NCI-H1048 (cell line): ENCODE measurements at regions not wholly inside any gene's neighbourhood (a gene's known extent, or its start where the extent isn't known, plus 50 kb on each side); places are given as distances from the start of the nearest gene placed in this dataset.
"Not testable (repeated sequence)": the region's sequence is repeated elsewhere in the genome, so short reads cannot be mapped to it uniquely, and the experiment has no call there.

ENCODE experiments used
- DNase-seq: peaks from one replicate; lab custom pipeline; 2025; lab: John Stamatoyannopoulos, UW

DNA sequence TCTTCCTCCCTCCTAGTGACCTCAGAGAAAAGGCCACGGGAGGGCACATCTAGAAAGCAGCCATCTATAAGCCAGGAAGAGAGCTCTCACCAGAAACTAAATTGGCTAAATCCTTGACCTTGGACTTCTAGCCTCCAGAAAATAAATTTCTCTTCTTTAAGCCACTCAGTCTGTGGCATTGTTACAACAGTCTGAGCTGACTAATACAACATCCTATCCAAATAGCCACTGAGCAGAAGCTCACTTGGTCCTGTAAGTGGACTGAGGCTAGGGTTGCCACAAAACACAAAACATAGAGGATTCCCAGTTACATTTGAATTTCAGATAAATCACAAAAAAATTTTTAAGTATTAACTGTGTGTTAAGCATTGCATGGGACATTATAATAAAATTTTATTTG is 383.4 kb downstream of the MLLT3 start:
- no peak for DNase-seq

GRCh38 chr9:20237686-20238085 is 384.6 kb downstream of the MLLT3 start:
- no peak for DNase-seq

DNA sequence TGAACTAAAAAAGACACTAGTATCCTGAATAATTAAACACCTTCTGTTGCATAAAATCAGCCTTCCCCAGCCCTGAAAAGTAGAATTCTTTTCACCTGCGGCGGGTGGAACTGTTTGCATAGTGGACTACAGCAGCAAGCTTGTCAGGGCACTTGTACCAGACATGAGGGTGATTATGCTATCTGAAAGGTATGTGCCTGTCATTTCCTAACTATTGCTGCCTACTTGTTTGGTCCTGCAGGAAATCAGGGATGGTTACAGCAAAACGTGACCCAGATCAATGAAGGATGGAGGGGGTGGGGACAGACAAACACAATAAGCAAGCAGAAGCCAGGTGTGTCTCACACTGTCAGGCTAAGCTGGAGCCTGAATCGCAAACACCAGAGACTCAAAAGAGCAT is 385.6 kb downstream of the MLLT3 start:
- no peak for DNase-seq

DNA sequence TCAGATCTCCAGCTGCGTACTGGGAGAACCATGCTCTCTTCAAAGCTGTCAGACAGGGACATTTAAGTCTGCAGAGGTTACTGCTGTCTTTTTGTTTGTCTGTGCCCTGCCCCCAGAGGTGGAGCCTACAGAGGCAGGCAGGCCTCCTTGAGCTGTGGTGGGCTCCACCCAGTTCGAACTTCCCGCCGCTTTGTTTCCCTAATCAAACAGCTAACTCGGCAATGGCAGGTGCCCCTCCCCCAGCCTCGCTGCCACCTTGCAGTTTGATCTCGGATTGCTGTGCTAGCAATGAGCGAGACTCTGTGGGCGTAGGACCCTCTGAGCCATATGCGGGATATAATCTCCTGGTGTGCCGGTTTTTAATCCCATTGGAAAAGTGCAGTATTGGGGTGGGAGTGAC is 387.1 kb downstream of the MLLT3 start:
- DNase-seq: not testable (repeated sequence)

DNA sequence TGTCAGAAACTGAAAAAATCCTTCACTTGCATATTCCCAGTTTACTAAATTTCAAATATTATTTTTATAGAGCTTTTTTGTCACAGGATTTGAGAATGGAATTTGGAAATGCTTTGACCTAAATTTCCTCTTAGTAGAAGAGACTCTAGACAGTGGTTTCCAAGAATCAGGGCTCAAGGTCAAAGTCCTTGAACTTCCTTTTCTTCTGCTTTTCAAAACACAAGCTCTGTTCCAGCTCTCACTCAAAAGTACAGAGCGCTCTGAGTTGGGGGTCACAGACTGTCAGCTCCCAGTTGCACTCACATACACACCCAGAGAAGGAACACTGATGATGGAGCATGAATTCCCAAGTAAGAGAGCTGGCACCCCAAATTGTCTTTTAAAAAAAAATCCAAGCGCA is 394.2 kb downstream of the MLLT3 start:
- no peak for DNase-seq

DNA sequence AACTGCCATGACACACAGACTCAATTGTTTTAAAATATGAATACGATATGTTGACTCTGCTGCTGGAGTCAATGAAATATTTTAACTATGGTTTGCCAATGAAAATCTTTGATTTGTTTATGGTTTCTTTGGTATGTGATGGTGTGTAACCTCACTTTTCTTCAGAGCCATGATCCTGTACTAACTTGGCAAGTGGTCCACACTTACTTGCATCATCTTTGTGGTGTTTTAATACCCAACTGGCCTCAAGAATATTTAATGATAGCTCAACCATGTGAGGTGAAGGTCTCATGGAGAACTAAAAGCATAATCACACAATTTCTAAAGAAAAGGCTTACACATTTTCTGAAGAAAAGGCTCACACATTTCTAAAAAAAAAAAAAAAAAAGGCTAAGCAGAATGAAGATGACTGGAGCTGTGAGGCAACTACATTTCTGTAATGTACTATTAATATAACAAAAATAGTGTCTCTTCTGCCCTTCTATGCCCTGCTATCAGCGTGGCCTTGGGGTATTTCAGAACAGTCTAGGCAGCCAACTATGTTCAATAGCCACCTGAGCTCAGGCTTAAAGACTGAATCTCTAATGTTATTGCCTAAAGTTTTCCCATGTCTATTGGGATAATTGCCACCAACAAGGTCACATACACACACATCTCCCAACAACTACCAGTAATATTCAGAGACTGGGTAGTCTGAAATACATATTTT is 395.0 kb downstream of the MLLT3 start:
- DNase-seq: no peak

- DNase-seq: no peak
Measured at GRCh38 chr9:20226345-20226744, 396.0 kb downstream of the MLLT3 start.

DNA sequence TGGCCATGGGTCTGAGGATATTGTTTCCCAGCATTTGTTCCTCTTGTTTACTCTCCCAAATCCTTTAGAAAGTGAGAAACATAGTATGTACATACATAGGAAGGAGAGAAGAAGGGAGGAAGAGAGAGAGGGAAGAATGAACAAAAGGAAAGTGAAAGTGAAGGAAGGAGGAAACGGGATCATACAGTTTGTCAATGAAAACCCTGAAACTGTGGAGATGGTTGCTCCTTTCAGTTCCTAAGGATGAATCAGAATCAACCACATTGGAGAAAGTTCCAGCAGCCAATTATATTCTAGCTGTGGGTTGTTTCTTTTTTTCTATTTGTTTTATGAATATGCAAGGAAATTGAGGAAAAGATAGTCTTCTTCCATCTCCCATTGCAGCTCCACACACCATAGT is 396.5 kb downstream of the MLLT3 start:
- DNase-seq: no peak

DNA sequence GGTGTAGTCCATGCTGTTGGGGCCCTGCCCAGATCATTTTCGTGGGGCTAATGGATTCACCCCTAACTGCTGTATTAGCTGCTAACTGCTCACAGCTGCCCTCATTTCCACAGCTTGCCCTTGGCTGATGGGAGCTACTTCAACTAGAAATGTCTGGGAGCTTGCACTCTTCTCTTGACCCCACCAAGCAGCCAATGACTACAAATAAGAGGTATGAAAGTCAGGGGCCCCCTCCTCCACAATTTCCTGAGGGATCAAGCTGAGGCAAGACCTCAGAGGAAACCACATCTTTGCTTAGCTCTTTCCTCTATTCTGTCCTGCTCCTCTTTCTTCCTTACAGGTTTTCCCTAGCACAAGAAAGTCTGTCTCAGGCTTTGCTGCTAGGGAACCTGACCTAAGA is 397.5 kb downstream of the MLLT3 start:
- no peak for DNase-seq

- DNase-seq: no peak
Measured at GRCh38 chr9:20220286-20220685, 402.0 kb downstream of the MLLT3 start.

- no peak for DNase-seq
Measured at GRCh38 chr9:20219437-20219836, 402.9 kb downstream of the MLLT3 start.

DNA sequence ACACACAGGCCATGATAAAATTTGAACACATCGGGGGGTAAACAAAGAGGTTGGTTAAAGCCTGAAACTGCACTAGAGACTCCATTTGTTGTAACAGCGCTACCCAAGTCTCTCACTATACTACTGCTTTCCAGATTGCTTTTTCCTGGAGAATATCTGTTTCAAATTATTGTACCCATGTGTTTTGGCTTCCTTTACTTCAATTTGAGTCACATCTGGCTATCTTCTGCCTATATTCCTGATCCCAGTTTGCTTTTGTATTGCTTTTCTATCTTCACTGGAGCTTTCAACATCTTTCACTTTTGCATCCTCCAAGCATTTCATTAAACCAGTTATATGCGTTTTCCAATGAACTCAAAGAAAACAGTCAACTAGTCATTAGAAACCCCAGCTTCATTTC is 404.7 kb downstream of the MLLT3 start:
- no peak for DNase-seq

GRCh38 chr9:20216438-20216837 is 405.9 kb downstream of the MLLT3 start:
- no peak for DNase-seq

DNA sequence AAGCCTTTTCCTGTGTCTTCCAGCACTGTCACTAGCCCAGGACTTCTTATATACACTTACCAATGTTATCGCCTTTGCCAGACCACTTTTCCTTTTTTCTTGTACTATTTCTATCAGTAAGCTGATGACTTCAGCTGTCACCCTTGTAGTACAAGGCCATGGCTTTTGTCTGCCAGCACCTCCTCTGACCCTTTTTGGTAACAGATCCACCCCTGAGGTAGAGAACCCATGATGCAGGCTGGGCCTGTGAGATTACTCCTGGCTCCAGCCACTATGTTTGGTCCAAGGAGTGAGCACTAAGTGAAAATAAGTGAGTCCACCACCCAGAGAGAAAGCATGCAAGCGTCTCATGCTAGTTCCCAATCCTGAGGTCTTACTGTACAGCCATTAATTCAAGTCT is 406.7 kb downstream of the MLLT3 start:
- no peak for DNase-seq

- DNase-seq: no peak
Measured at GRCh38 chr9:20212806-20213205, 409.5 kb downstream of the MLLT3 start.

DNA sequence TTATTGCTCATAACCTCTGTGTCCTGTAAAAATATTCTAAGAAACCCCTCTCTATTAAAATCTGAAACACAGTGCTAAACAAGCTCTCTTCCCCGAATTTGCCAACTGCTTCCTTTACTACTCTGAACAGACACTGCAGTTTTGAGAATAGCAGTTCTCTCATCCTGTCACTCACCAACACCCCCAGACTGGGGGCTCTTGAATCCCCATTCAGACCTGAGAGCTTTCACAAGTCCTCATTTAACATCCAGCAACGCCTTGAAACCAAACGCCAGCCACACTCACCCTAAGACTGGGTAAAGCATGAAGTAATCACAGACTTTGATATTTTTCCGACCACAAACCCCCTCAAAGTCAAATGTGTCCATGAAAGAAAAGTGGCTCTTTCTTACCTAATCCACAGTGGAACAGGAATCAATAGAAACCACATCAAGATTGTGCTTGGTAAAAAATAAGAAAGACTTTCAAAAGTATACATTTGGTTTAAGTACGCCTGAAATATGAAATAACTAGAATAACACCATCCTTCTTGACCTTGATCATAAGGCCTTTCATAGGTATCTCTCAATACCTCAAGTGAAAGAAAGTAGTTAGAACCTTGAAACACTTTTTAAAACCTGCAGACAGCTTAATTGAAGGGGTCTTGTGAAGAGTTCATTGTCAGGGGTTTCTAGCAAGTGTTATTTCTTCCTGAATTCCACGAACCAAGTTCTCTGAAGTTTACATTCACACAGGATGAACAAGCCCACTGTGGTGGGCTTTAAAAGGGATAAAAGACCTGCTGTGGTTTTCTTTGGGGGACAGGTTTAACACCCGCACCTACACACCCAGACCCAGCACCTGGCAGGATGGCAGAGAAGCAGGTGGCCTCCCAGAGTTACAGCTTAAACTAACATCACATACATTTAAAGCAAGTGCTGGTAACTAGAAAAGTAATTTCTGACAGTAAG is 412.6 kb downstream of the MLLT3 start:
- DNase-seq: no peak

GRCh38 chr9:20208961-20209371 is 413.3 kb downstream of the MLLT3 start:
- DNase-seq: no peak

GRCh38 chr9:20208226-20208625 is 414.1 kb downstream of the MLLT3 start:
- DNase-seq: no peak

GRCh38 chr9:20207176-20207575 is 415.1 kb downstream of the MLLT3 start:
- DNase-seq: no peak

GRCh38 chr9:20205821-20206220 is 416.5 kb downstream of the MLLT3 start:
- DNase-seq: no peak

- no peak for DNase-seq
Measured at GRCh38 chr9:20200991-20201431, 412.2 kb upstream of the SLC24A2 start.

- DNase-seq: no peak
Measured at GRCh38 chr9:20200581-20200980, 411.7 kb upstream of the SLC24A2 start.

DNA sequence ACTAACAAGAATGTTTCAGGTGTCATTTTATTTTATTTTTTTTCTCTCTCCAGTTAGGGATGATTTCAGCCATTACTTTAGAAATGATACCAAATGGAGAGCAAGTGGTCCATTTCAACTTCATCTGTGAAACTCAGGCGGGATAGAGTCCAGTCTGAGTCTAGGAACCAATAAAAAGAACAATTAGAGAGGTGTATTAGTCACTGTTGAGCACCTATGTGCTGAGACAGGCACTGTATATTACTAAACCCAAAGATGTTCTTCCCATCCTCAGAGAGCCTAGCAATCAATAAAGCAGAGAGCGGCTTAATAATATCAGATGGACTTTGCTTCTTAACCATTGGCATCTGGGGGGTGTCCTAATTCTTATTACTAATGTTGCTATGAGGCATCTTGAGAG is 410.3 kb upstream of the SLC24A2 start:
- DNase-seq: no peak
